GM19025 (cell line): ENCODE measurements at regions not wholly inside any gene's neighbourhood (a gene's known extent, or its start where the extent isn't known, plus 50 kb on each side); places are given as distances from the start of the nearest gene placed in this dataset.

Experiments used
- ATAC-seq: cut with Tn5 transposase; IDR thresholded peaks from one replicate; pipeline ENCODE4 v1.9.1; 2021; ENCODE audit warnings: mild to moderate bottlenecking, low read depth, moderate library complexity; ENCODE audit not compliant: unreplicated experiment

DNA sequence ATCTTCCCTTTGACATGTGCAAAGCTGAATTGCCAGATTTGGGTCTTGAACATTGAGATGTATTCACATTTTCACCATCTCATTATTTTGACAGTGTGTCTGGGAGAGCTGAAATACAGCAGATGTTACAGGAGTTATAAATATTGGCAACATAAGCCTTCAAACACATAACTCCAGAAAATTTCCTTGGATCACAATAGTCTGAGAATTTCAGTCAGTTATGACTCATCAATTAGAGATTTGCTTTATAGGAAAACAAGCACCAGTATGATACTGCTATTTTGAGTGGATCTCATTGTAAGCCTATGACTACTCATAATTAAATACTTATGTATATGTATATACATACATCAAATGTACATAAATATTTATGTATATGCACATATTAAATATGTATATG lies 1171.8 kb downstream of the AMY1C start:
- no peak for ATAC-seq

- no peak for ATAC-seq
Measured at GRCh38 chr1:104923075-104923474, 1173.4 kb downstream of the AMY1C start.

- ATAC-seq, result no peak
Measured at GRCh38 chr1:104929280-104929679, 1179.6 kb downstream of the AMY1C start.

DNA sequence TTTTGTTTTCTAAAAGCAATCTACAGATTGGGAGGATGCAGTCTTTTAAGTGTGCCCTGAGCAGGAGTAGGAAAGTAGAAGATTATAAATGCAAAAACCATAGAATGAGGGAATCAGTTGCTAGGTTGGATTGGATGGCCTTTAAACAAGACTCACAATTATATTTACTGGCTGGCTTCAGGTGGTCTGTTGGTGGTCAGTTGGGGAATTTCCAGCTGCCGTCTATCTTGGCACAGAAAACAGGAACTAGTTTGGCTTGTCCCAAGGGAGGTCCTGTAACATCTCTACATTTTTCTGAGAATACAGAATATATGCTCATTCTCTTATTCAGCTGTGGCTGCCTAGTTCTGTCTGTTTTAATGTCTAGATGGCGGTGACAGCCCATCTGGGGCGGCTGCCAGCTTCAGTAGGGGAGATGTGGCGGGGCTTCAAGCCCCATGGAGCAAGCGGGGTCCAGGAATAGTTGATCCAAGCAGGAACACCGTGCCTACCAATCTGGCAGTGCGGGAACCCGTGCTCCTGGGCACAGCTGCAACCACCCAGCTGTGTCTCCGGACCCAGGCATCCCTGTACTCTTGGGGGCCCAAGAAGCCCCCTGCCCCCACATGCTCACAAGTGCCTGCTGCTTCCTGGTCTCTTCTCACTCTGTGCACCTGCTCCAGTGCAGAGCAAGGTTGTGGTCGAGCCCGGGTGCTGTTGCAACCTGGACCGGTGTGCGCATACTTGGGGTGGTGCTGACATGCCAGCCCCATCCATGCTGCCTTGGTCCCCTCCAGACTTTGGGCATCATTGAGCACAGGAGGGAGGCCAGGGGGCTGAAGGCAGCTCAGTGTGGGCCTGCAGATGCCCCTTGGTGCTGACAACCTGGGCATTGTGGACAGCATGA lies 1182.6 kb downstream of the AMY1C start:
- peak; percentile 53 for ATAC-seq

GRCh38 chr1:104932949-104933679 lies 1183.4 kb downstream of the AMY1C start:
- peak; percentile 18 for ATAC-seq

- ATAC-seq, result no peak
Measured at GRCh38 chr1:104933846-104934245, 1184.1 kb downstream of the AMY1C start.

DNA sequence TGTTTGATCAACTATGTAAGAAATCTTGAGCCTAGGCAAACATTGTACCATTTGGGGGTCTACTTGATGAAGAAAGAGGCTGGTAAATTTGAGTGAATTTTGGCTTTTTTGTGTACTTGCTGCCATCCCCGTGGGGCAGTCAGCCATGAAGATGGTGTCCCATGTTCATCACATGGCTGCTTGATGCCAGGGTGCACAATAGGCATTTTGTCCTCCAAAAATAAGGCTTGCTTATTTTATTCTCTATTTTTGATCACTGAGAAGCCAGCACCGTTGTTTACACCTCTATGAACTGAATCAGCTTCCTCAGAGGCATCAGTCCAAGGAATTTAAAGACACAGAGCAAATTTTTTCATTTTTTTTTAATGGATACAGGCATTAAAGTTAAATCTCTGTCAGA lies 1195.7 kb downstream of the AMY1C start:
- ATAC-seq, result no peak

DNA sequence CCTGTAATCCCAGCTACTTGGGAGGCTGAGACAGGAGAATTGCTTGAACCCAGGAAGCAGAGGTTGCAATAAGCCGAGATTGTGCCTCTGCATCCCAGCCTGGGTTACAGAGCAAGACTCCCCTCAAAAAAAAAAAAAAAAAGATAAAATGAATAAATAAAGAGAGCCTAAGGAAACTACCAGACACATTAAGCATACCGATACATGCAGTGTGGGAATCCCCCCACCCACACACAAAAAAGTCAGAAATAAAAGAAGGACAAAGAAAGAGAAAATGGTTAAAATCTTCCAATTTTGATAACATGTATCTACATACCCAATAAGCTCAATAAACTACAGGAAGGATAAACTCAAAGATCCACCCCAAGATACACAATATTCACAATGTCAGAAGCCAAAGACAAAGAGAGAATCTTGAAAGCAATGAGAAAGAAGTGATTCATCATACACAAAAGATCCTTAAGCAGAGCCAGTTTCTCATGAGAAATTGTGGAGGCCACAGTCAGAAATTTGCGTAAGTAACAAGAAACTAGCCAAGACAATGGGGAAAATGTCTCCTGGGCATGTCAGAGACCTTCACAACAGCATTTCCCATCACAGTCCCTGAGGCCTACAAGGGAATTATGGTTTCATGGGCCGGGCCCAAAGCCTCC lies 1197.0 kb downstream of the AMY1C start:
- no peak for ATAC-seq

- ATAC-seq, result no peak
Measured at GRCh38 chr1:104953555-104953954, 1203.9 kb downstream of the AMY1C start.

GRCh38 chr1:104973516-104973915 lies 1223.8 kb downstream of the AMY1C start:
- ATAC-seq, result no peak

DNA sequence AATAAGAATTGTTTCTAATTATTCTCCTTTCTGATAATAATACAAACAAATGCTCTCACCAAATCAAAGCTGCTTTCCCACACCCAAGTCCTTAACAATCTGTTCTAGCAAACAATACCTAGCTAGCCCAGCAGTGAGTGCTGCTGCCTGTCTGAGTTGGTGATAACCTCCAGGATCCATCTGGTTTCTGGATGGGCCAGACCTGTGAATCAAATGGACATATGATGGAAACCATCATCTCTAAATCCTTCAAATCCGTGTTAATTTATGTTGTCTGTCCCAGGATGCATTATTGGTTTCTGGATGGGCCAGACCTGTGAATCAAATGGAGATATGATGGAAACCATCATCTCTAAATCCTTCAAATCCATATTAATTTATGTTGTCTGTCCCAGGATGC lies 1230.0 kb downstream of the AMY1C start:
- no peak for ATAC-seq

GRCh38 chr1:104987210-104987609 lies 1237.5 kb downstream of the AMY1C start:
- peak; percentile 88 for ATAC-seq

GRCh38 chr1:104989012-104989411 lies 1239.3 kb downstream of the AMY1C start:
- no peak for ATAC-seq

DNA sequence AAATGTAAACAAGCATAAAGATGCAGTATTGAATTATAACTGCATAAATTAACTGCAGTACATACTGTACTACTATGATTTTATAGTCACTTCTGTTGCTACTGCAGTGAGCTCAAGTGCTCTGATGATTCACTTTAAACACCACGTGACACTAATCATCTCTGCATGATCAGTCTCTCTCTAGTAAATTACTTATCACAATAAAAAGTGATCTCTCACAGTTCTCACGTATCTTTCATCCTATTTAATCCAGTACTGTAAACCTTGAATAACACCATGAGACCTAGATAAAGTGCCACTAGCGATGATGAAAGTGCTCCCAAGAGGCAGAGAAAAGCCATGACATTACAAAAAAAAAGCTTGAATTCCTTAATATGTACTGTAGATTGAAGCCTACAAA lies 1242.0 kb downstream of the AMY1C start:
- ATAC-seq, result no peak

GRCh38 chr1:105000793-105001192 lies 1251.1 kb downstream of the AMY1C start:
- no peak for ATAC-seq

- no peak for ATAC-seq
Measured at GRCh38 chr1:105004515-105004914, 1254.8 kb downstream of the AMY1C start.

DNA sequence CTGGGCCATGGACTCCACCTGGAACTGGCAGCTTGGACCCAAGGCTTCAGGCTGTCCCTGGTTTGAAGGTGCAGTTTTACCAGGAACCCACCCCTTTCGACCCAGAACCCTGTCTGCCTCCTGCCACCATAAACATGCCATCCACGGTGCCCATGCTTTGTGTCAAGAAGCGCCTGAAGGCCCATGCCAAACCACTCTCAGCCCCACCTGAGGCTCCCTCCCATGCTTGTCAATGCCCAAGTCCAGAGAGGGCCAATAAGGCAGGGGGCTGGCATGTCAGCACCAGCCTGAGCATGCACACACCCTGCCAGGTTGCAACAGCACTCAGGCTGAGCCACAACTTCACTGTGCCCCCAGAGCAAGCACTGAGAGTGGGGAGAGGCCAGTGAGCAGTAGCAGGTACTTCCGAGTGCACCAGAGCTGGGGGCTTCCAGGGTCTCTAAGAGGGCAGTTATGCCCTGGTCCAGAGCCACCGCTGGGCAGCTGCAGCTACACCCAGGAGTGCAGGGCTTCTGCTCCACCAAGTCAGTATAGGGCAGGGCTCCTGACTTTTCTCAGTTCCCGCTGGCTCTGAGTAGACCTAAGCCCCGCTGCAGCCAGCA lies 1256.0 kb downstream of the AMY1C start:
- no peak for ATAC-seq

DNA sequence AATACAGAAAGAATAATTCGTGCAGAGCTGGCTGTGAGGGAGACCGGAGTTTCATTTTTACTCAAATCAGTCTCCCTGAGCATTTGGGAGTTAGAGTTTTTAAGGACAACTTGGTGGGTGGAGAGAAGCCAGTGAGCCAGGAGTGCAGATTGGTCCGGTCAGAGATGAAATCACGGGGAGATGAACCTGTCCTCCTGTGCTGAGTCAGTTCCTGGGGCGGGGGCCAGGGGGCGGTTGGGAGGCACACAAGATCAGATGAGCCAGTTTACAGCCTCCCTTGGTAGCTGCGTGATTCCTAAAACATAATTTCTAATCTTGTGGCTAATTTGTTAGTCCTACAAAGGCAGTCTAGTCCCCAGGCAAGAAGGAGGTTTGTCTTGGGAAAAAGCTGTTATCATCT lies 1267.9 kb downstream of the AMY1C start:
- ATAC-seq, result no peak

DNA sequence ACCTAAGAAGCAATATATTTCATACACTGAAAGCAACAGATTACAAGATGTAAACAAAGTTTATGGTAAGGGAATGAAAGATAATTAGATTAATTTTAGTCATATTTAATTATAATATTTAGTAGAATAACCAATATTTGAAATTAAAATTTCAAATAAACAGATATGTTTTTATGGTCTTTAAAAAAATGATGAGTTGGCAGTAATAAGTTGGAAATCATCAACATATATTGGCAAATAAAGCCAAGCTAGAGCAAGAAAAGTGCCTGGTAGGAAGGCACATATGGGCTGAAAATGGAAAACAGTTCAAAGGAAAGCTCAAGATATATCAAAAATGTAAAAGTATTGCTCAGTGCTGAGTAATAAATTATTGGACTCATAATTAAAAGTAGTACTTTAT lies 1274.0 kb downstream of the AMY1C start:
- no peak for ATAC-seq

DNA sequence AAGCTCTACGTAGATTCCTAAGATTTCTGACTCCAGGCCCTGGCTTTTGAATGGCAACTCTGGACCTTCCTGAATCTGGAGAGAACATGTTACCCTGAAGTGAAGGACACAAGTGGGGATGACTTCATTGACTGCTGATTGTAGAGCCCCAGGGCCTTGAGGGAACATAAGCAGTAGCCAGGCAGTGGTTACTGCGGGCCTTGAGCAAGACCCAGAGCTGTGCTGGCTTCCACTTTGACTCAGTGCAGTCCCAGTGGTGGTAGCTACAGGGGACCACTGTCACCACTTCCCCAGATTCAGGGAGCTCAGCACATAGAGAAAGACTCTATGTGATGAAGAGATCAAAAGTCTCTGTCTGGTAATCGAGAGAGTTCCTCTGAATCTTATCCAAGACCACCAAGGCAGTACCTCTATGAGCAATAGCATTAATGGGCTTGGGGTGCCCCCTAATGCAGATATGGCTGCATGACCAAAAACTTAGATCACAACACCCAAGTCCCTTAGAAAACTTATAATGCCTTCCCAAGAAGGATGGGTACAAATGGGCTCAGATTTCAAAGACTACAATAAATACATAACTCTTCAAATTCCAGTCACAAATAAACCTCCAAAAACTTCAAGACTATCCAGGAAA lies 1278.3 kb downstream of the AMY1C start:
- ATAC-seq, result no peak
